ENCODE measurements at regions not wholly inside any gene's neighbourhood (a gene's known extent, or its start where the extent isn't known, plus 50 kb on each side); places are given as distances from the start of the nearest gene placed in this dataset.

- no peaks in the 10 kb centered on the region for H3K4me1 Mint-ChIP-seq
- H3K4me3 Mint-ChIP-seq, result no peak overlapping the region
- H3K27me3 Mint-ChIP-seq (ENCODE audit: low read depth), result peaks cover 19% of the 10 kb centered on the region
- H3K36me3 Mint-ChIP-seq (ENCODE audit: low read depth), result no peaks in the 10 kb centered on the region
- no peak for TF ChIP-seq CTCF (conservative IDR thresholded peaks at IDR 0.05)
- H3K27ac Mint-ChIP-seq (ENCODE audit: unreplicated experiment), result no peak overlapping the region
- DNase-seq (ENCODE audit: low read depth, low spot score), result no peak
- peaks cover 9% of the 10 kb centered on the region for H3K9me3 Mint-ChIP-seq
Observed at GRCh38 chr14:28911521-28911920, 144.9 kb downstream of the FOXG1 start.

GRCh38 chr14:28913056-28913455 lies 146.5 kb downstream of the FOXG1 start:
- Mint-ChIP-seq H3K27ac (ENCODE audit: unreplicated experiment) (no peak overlapping the region), H3K4me1 (no peaks in the 10 kb centered on the region), H3K36me3 (ENCODE audit: low read depth) (no peaks in the 10 kb centered on the region), H3K27me3 (ENCODE audit: low read depth) (peaks cover 17% of the 10 kb centered on the region), H3K9me3 (peaks cover 4% of the 10 kb centered on the region), H3K4me3 (no peak overlapping the region)
- TF ChIP-seq CTCF (conservative IDR thresholded peaks at IDR 0.05), result no peak
- DNase-seq (ENCODE audit: low read depth, low spot score), result no peak

GRCh38 chr14:28926122-28926521 lies 159.5 kb downstream of the FOXG1 start:
- H3K4me1 Mint-ChIP-seq, result no peaks in the 10 kb centered on the region
- no peak overlapping the region for H3K27ac Mint-ChIP-seq (ENCODE audit: unreplicated experiment)
- no peak for DNase-seq (ENCODE audit: low read depth, low spot score)
- no peak overlapping the region for H3K4me3 Mint-ChIP-seq
- H3K9me3 Mint-ChIP-seq, result peaks cover 6% of the 10 kb centered on the region
- TF ChIP-seq CTCF (conservative IDR thresholded peaks at IDR 0.05), result no peak
- H3K36me3 Mint-ChIP-seq (ENCODE audit: low read depth), result no peaks in the 10 kb centered on the region
- H3K27me3 Mint-ChIP-seq (ENCODE audit: low read depth), result peaks cover 8% of the 10 kb centered on the region

GRCh38 chr14:28931999-28932398 lies 165.4 kb downstream of the FOXG1 start:
- Mint-ChIP-seq H3K27me3 (ENCODE audit: low read depth) (peaks cover 2% of the 10 kb centered on the region), H3K4me1 (no peaks in the 10 kb centered on the region)

GRCh38 chr14:28936601-28937000 lies 170.0 kb downstream of the FOXG1 start:
- Mint-ChIP-seq H3K36me3 (ENCODE audit: low read depth) (peaks cover 2% of the 10 kb centered on the region), H3K9me3 (peaks cover 11% of the 10 kb centered on the region), H3K4me1 (no peaks in the 10 kb centered on the region), H3K4me3 (no peak overlapping the region), H3K27me3 (ENCODE audit: low read depth) (peaks cover 2% of the 10 kb centered on the region), H3K27ac (ENCODE audit: unreplicated experiment) (no peak overlapping the region)
- TF ChIP-seq CTCF (conservative IDR thresholded peaks at IDR 0.05), result no peak
- no peak for DNase-seq (ENCODE audit: low read depth, low spot score)

More at GRCh38 chr14:28931999-28932398, 165.4 kb downstream of the FOXG1 start:
- Mint-ChIP-seq H3K4me3 (no peak overlapping the region), H3K9me3 (peaks cover 14% of the 10 kb centered on the region), H3K36me3 (ENCODE audit: low read depth) (peaks cover 2% of the 10 kb centered on the region), H3K27ac (ENCODE audit: unreplicated experiment) (no peak overlapping the region)
- no peak for TF ChIP-seq CTCF (conservative IDR thresholded peaks at IDR 0.05)
- DNase-seq (ENCODE audit: low read depth, low spot score), result no peak

GRCh38 chr14:28941758-28942157 lies 175.2 kb downstream of the FOXG1 start:
- TF ChIP-seq CTCF (conservative IDR thresholded peaks at IDR 0.05), result no peak
- no peak for DNase-seq (ENCODE audit: low read depth, low spot score)
- Mint-ChIP-seq H3K36me3 (ENCODE audit: low read depth) (no peaks in the 10 kb centered on the region), H3K27me3 (ENCODE audit: low read depth) (peaks cover 4% of the 10 kb centered on the region), H3K4me3 (no peak overlapping the region), H3K27ac (ENCODE audit: unreplicated experiment) (no peak overlapping the region), H3K4me1 (no peaks in the 10 kb centered on the region), H3K9me3 (peaks cover 10% of the 10 kb centered on the region)
